Cardiac fibroblast (primary cell): ENCODE measurements at regions not wholly inside any gene's neighbourhood (a gene's known extent, or its start where the extent isn't known, plus 50 kb on each side); places are given as distances from the start of the nearest gene placed in this dataset.

Experiments used
- DNase-seq, 2 donors: peaks; one replicate each; pipeline versions ENCODE4 v3.0.0 to v3.0.0-alpha.2; 2010; ENCODE audit warnings: low read depth in 2 of 2
- H3K4me3 ChIP-seq, 2 donors: replicated peaks in 1 of 2; 1 replicate in 1 of 2; 2 replicates in 1 of 2; pipeline ENCODE4 v1.5.1; 2011; ENCODE audit warnings: low read depth in 2 of 2, low read length in 2 of 2, mild to moderate bottlenecking in 2 of 2, moderate library complexity in 1 of 2
- CTCF ChIP-seq: IDR thresholded peaks from one replicate; pipeline ENCODE4 v1.5.1; 2011; ENCODE audit warnings: low read depth, mild to moderate bottlenecking, low read length, inconsistent platforms

- H3K4me3 ChIP-seq, result no peak overlapping the region
- DNase-seq, result peak in 1 of 2 donors; percentile 12
- no peak for TF ChIP-seq CTCF
Observed at GRCh38 chr11:81655351-81655750, 1078.3 kb downstream of the FAM181B start.

GRCh38 chr11:81647374-81647773 is 1086.3 kb downstream of the FAM181B start:
- no peak for TF ChIP-seq CTCF
- H3K4me3 ChIP-seq, result no peak overlapping the region
- DNase-seq, result no peak

- no peak overlapping the region for H3K4me3 ChIP-seq
- TF ChIP-seq CTCF, result peak; percentile 45
- peak; percentile 46 to 54 for DNase-seq
Observed at GRCh38 chr11:81644239-81644840, 1089.3 kb downstream of the FAM181B start.

- DNase-seq, result no peak
- no peak for TF ChIP-seq CTCF
- H3K4me3 ChIP-seq, result no peak overlapping the region
Observed at GRCh38 chr11:81634483-81634882, 1099.2 kb downstream of the FAM181B start.

GRCh38 chr11:81602508-81602907 is 1131.2 kb downstream of the FAM181B start:
- DNase-seq, result no peak
- H3K4me3 ChIP-seq, result no peak overlapping the region
- no peak for TF ChIP-seq CTCF

- no peak for TF ChIP-seq CTCF
- no peak for DNase-seq
Observed at GRCh38 chr11:81596704-81597103, 1137.0 kb downstream of the FAM181B start.

GRCh38 chr11:81585390-81585933 is 1148.2 kb downstream of the FAM181B start:
- H3K4me3 ChIP-seq, result no peak overlapping the region
- no peak for TF ChIP-seq CTCF
- DNase-seq, result no peak

More at GRCh38 chr11:81596704-81597103, 1137.0 kb downstream of the FAM181B start:
- H3K4me3 ChIP-seq, result no peak overlapping the region
